ENCODE measurements at regions not wholly inside any gene's neighbourhood (a gene's known extent, or its start where the extent isn't known, plus 50 kb on each side); places are given as distances from the start of the nearest gene placed in this dataset.
"Not testable (repeated sequence)": the region's sequence is repeated elsewhere in the genome, so short reads cannot be mapped to it uniquely, and the experiment has no call there.

- DNase-seq: no peak
Observed at GRCh38 chr13:107642831-107643230, 572.5 kb downstream of the LIG4 start.

DNA sequence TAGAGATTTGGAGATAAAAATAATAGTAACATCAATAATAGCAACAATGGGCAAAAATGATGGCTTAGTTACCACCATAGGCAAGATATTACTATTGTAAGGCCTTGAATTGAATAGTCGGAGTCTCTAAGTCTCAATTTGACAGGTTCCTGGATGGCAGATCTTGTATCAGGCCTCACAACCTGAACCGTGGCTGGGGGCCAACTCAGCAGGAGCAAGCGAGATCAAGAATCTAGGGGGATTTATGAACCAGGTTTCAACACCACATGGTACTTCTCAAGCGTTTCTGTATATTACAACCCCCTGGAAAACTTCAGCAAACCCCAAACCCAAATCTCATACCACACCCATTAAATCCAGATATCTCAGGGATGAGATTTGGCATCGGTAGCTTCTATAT is 573.8 kb downstream of the LIG4 start:
- DNase-seq: no peak

GRCh38 chr13:107625648-107626047 is 589.7 kb downstream of the LIG4 start:
- DNase-seq: no peak

DNA sequence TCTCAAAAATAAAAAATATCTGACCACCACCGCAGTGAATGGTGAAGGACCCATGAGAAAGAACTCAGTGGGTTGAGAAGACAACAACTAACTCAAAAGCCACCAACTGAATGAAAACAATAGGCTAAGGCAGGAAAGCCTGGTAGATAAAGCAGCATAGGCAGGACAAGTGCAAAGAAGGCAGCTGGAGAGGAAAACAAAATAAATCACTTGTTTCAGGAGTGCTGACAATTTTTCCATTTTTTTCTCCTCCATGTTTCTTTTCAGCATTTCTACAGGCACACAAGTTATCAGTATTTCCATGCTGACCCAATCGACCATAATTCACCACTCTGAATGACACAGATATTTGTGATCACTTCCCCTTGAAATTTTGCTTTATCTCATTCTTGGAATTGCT is 597.8 kb downstream of the LIG4 start:
- no peak for DNase-seq

DNA sequence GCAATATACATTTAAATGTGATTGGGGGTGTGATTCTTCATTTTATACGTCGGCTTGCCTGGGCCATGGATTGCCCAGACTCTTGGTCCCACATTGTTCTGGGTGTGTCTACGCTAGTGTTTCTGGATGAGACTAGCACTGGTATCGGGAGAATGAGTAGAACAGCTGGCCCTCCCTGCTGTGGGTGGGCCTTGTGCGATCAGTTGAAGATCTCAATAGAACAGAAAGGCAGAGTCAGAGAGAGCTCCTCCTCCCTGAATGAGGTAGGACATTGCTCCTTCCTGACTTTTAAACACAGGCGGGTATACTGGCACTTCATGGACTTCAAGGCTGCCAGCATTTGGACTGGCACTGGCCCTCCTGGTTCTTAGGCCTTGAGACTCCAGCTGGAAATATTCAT is 603.0 kb downstream of the LIG4 start:
- DNase-seq: no peak

- DNase-seq: no peak
Observed at GRCh38 chr13:107608736-107609135, 606.6 kb downstream of the LIG4 start.

DNA sequence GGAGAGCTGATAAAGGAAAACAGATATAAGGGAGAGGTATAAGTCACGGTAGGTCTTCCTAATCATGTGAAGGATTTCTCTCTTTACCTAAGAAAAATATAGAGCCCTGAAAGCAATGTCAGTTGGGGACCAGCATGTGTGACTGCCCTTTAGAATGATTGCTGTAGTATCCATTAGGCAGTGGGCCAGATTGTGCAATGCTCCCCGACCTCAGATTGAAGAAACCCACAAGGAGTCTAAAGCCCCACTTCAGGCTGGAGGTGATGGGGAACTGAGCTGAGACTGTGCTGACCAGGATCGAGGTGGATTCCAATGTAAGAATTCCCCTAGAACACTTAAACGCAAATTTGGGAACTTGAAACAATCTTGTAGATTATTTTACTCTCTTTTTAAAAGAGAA is 614.4 kb downstream of the LIG4 start:
- no peak for DNase-seq

DNA sequence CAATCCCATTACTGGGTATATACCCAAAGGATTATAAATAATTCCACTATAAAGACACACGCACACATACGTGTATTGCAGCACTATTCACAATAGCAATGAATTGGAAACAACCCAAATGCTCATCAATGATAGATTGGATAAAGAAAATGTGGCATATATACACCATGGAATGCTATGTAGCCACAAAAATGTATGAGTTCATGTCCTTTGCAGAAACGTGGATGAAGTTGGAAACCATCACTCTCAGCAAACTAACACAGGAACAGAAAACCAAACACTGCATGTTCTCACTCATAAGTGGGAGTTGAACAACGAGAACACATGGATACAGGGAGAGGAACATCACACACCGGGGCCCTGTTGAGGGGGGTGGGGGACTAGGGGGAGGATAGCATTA is 619.0 kb downstream of the LIG4 start:
- not testable (repeated sequence) for DNase-seq

DNA sequence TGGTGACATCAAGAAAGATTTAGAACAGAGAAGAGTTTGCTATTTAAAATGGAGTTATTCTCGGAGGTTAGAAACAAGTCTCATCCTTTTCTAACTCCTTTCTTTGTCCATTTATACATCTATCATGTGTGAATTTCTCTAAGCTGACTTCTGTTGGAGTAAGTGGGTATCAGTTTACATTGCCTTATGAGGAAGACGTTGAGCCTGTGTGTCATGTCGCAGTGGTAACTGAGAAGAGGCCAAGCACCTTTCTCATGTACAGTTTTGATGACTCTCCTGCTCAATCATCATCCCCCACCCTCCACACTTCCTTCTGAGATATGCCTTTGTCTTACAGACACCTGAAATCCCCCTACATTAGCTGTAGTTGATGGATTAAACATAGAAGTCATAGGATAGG is 624.8 kb downstream of the LIG4 start:
- no peak for DNase-seq

DNA sequence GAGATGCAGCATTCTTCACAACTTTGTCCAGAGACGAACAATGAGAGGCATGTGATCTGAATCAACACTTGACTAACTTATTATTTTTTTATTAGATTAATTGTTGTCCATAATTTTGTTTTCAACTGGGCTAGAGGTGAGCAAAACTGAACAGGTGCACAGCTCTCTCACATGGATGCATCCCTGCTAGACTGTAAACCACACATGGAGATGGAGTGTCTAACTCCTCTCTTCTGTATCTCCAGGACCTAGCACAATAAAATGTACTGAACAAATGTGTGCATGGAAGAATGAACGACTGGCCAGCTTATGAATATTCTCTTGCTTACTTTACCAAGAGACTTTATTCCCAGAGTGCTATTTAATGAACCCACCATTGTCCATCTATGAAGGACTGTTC is 627.7 kb downstream of the LIG4 start:
- no peak for DNase-seq

DNA sequence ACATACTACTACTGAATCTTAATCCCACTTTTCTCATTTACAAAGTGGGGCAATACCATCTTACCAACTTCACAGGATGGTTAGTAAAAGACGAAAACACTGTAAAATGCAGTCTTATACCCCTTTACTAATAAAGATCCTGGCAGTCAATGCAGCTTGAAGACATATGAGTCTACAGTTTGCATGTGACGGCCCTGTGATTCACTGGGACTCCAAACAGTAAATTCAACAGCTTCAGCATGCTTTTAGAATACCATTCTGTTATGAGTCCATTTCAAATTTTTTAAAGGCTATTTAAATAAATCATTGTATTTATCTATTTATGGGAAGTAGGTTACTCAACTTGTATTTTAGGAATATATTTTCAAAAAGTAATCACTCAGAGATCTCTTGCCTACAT is 629.1 kb downstream of the LIG4 start:
- no peak for DNase-seq

DNA sequence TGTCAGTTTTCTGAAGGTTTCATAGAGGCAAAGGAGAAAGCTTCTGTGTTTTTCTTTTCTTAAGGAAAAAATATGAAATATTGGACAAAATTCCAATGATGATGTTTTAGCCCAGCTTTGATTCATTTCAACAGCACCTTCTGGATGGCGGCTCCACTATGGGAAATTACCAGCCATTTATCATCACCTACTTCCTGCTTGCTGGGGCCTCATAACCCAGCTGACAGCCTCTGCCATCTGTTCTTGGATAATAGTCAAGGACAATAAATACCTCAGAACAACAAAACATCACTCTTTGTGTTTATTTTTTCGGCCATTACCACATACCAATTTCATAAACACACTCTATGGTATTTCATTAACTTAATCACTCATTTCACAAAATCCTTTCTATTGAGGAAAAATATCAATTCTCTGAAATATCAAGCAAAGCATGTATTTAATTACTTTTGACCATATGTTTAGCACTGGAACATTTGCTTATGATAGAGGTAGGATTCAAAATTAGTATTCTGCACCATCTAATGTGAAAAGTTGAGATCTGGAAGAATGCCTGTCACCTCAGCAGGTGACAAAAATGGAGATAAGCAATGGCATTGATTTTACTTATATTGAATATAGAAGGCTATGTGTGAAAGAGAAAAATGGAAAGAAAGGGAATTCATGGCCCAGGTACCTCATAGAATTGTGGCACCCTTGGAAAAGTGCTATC is 629.7 kb downstream of the LIG4 start:
- no peak for DNase-seq

DNA sequence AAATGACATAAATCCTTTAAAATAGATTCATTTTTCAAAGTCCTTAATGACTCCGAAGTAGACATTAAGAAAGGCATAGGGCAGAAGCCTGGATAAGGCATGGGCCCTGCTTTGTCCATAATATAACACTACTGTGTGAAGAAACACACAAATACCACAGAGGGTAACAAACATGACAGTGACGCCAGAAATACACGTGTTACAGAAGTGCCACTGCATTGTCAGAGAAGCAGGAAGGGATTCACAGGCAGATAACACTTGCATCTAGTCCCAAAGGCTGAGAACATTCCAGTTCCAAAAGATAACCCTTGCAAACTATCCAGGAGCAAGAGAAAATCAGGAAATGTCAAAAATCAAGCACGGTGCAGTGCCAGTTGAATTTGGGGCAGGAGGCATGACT is 633.2 kb downstream of the LIG4 start:
- no peak for DNase-seq

DNA sequence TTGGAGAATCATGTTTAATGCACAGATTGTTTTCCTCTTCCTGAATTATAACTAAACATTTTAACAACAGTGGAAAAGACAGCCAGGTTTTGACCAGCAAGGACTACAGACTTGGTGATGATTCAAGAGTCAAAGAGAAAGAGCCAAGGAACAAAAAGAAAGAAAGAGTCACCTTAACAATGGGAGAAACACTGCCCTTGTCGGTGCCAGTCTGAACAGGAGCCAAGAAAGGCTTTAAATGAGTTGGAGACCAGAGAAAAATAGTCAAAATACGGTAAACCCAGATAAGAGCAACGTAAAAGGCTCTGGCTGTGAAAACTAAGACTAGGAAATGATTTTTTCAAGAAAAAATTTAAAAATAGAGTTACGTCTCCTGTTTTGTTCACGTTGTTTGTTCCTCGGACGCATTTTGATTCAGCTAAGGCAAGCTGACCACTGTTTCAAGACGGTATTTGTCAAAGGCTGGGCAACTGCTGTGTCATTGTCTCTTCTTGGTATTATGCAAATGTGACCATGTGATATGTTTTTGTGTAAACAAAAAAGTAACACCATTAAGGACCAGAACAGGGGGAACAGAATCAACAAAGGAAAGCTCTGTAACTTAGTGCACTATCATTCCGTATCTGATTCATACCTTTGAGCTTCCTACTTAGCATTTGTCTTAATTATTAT is 634.5 kb downstream of the LIG4 start:
- no peak for DNase-seq

DNA sequence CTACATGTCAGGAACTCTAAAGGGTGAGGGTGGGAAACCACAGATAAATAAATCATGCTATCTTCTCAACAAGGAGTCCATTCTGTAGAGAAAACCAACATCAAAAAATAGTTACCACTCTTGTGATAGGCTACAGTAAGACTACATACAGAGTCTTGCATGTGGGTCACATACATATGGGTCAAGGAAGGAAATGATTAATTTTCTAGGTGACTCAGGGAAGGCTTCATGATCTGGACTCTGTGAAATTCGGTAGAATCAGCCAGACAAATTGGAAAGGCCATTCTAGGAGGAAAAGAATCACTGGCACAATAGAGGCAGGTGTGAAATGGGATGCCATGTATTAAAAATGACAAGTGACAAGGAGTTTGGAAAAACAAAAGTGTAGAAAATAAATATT is 638.9 kb downstream of the LIG4 start:
- DNase-seq: no peak

- no peak for DNase-seq
Observed at GRCh38 chr13:107574517-107575210, 640.7 kb downstream of the LIG4 start.

- DNase-seq: no peak
Observed at GRCh38 chr13:107573184-107573583, 642.2 kb downstream of the LIG4 start.

GRCh38 chr13:107572156-107572555 is 643.2 kb downstream of the LIG4 start:
- DNase-seq: no peak

GRCh38 chr13:107568181-107568580 is 647.2 kb downstream of the LIG4 start:
- DNase-seq: no peak

- DNase-seq: no peak
Observed at GRCh38 chr13:107563099-107563925, 652.0 kb downstream of the LIG4 start.

DNA sequence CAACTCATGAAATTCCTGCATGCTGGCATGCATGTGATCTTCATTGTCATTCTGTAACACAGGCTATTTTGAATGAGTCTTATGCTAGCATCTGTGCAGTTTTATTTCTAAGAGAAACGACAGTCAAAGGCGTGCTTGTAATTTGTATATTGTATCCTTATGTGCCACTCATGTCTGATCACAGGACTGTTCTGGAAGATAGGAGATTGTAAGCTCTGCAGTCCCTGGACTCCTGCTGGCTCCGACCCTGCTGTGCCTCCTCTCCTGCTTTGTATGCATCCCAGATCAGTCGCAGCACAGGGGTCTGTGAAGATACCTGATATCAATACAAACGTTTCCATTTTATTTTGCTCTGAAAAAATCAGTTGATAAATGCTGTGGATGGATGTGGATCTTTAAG is 653.1 kb downstream of the LIG4 start:
- no peak for DNase-seq

DNA sequence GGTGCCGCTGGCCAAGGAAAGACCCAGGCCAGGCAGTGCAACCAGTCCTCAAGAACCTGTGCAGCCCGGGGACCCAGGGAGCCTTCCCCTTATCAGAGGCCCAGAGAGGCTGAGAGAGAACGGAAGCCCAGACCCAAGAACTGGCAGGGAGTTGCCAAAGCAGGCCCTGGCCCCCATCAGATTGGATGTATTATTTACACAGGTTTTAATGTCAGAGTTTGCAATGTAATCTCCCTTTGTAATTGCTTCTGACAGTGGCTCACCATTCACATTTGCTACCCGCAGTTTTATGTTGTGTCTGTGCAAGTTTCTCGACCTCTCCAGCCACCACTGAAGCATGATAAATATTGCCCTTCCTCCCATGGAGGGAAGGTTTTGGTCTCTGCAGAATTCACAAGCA is 660.9 kb downstream of the LIG4 start:
- DNase-seq: no peak

DNA sequence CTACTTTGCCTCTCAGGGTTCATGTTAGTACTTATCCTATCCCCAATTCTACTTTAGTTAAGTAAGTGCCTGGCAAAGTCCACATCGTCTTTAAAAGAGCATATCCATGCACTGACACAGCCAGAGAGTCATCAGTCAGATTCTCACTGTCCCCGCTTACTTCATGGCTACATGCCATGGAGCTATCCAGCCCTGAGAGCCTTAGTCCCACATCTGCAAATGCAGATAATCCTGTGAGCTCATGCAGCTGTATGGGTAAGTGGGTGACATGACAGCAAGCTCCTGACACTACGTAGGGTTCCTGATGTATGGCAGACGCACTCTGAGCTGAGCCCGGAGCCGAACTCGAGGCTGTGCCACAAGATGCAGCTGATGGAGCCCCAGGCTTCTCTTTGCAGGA is 661.5 kb downstream of the LIG4 start:
- DNase-seq: no peak
